ENCODE measurements at regions not wholly inside any gene's neighbourhood (a gene's known extent, or its start where the extent isn't known, plus 50 kb on each side); places are given as distances from the start of the nearest gene placed in this dataset.

- no peak for TF ChIP-seq CTCF (IDR thresholded peaks at IDR 0.05; ENCODE audit: insufficient read depth, low read length, poor library complexity, severe bottlenecking)
- no peak for TF ChIP-seq EZH2phosphoT487 (conservative IDR thresholded peaks at IDR 0.05; ENCODE audit: low read length)
These were observed 221.3 kb upstream of the TMEM260 start for GRCh38 chr14:56358275-56358674.
